Panc1 (cell line): ENCODE measurements at regions not wholly inside any gene's neighbourhood (a gene's known extent, or its start where the extent isn't known, plus 50 kb on each side); places are given as distances from the start of the nearest gene placed in this dataset.

Experiments
- ATAC-seq: fragments of 200-7000 bp; cut with Tn5 transposase; 2 replicates; pipeline ENCODE4 v1.9.1; 2020; ENCODE audit warnings: mild to moderate bottlenecking, moderate library complexity
- BruUV-seq: library from RNA; stranded (reverse); fragments of 400-500 nt; replicated peaks from 2 replicates; lab custom pipeline; 2021; lab: Mats Ljungman, UMichigan
- CTCF ChIA-PET: fragments of 300-600 bp; sonication (Branson Sonifier 250); formaldehyde crosslinking; loops from one replicate; lab custom pipeline; 2022; ENCODE audit warnings: antibody characterized with exemption; lab: Charles Lee
- POLR2A ChIA-PET: fragments of 300-600 bp; sonication (Branson Sonifier 250); formaldehyde crosslinking; loops from one replicate; lab custom pipeline; 2022; ENCODE audit warnings: antibody characterized with exemption; lab: Charles Lee
- DNase-seq: peaks from one replicate; pipeline ENCODE4 v3.0.0-alpha.2; 2010; ENCODE audit warnings: low read depth, low spot score
- H3K27ac ChIP-seq: 2 replicates; pipeline ENCODE4 v1.5.1; 2011; ENCODE audit warnings: mild to moderate bottlenecking, low read length, inconsistent platforms
- H3K27me3 ChIP-seq: fragments of 200-500 bp; sonication (Bioruptor generic); 2 replicates; pipeline ENCODE4 v1.6.0; 2014; ENCODE audit warnings: low read length, inconsistent platforms; ENCODE audit not compliant: control insufficient read depth, insufficient read depth
- H3K36me3 ChIP-seq: fragments of 200-500 bp; sonication (Bioruptor generic); 2 replicates; pipeline ENCODE4 v1.5.1; 2014; ENCODE audit warnings: inconsistent platforms, mild to moderate bottlenecking, low read length, moderate library complexity; ENCODE audit not compliant: control insufficient read depth, insufficient read depth
- H3K4me1 ChIP-seq: 2 replicates; pipeline ENCODE4 v1.5.1; 2011; ENCODE audit warnings: inconsistent platforms, mild to moderate bottlenecking, low read length, moderate library complexity; ENCODE audit not compliant: control insufficient read depth, insufficient read depth
- H3K4me3 ChIP-seq, 2 experiments: 2 replicates each; pipeline ENCODE4 v1.5.1; 2011 to 2012; ENCODE audit warnings: low read depth in 2 of 2, low read length in 2 of 2, mild to moderate bottlenecking in 2 of 2, inconsistent platforms in 1 of 2, moderate library complexity in 1 of 2
- H3K9me3 ChIP-seq: fragments of 200-500 bp; sonication (Bioruptor generic); 2 replicates; pipeline ENCODE4 v1.5.1; 2014; ENCODE audit warnings: low read depth, mild to moderate bottlenecking, inconsistent platforms, low read length, moderate library complexity; ENCODE audit not compliant: control insufficient read depth, insufficient read depth
- CTCF ChIP-seq: fragments of 450-650 bp; IDR thresholded peaks from 2 replicates; pipeline ENCODE4 v1.5.1; 2017; ENCODE audit warnings: mild to moderate bottlenecking
- POLR2AphosphoS5 ChIP-seq: IDR thresholded peaks from 2 replicates; pipeline ENCODE4 v1.6.1; 2012; ENCODE audit warnings: mild to moderate bottlenecking, low read depth, low read length, moderate library complexity
- REST ChIP-seq, 2 experiments: IDR thresholded peaks; 2 replicates each; pipeline ENCODE4 v1.6.1; 2011 to 2012; ENCODE audit warnings: low read depth in 2 of 2, control low read depth in 1 of 2, low read length in 1 of 2, mild to moderate bottlenecking in 1 of 2, moderate library complexity in 1 of 2; ENCODE audit not compliant: insufficient read depth in 1 of 2
- SIN3A ChIP-seq: IDR thresholded peaks from 2 replicates; pipeline ENCODE4 v1.6.1; 2012; ENCODE audit warnings: low read depth, mild to moderate bottlenecking, low read length, moderate library complexity, borderline replicate concordance; ENCODE audit not compliant: insufficient read depth
- TCF7L2 ChIP-seq: IDR thresholded peaks from 2 replicates; pipeline ENCODE4 v1.6.1; 2011; ENCODE audit warnings: mild to moderate bottlenecking, low read depth, low read length, inconsistent platforms
- in situ Hi-C: cut with HindIII; loops from 2 replicates; pipeline ENCODE4 v1.10.0; 2016; ENCODE audit warnings: low sequenced_read_pairs, low pct_unique_long_range_greater_than_20kb
- intact Hi-C: fragments of 100-400 bp; cut with micrococcal nuclease; formaldehyde crosslinking; loops from one replicate; pipeline ENCODE4 v1.10.0; 2022; ENCODE audit not compliant: unreplicated experiment

GRCh38 chr7:52249741-52250140 is 785.7 kb upstream of the POM121L12 start:
- no TSS peak for BruUV-seq

GRCh38 chr7:52247518-52247917 is 787.9 kb upstream of the POM121L12 start:
- ChIA-PET CTCF (no interaction called here), POLR2A (no interaction called here)
- no peaks in the 10 kb centered on the region for H3K9me3 ChIP-seq
- H3K27ac ChIP-seq = no peak overlapping the region
- no peaks in the 10 kb centered on the region for H3K27me3 ChIP-seq
- ATAC-seq (no peak), DNase-seq (no peak)
- no TSS peak for BruUV-seq
- H3K4me1 ChIP-seq = no peaks in the 10 kb centered on the region
- H3K4me3 ChIP-seq = no peak overlapping the region
- no peaks in the 10 kb centered on the region for H3K36me3 ChIP-seq
- no peak for TF ChIP-seq CTCF
- no peak for TF ChIP-seq TCF7L2
- TF ChIP-seq SIN3A = no peak
- no peak for TF ChIP-seq REST (IDR thresholded peaks at IDR 0.05; ENCODE audit: insufficient read depth in 1 of 2, low read depth in 2 of 2, low read length in 1 of 2)
- TF ChIP-seq POLR2AphosphoS5 = no peak
- in situ Hi-C loops = no loop called here
- intact Hi-C loops = no loop called here

More at GRCh38 chr7:52249741-52250140, 785.7 kb upstream of the POM121L12 start:
- Histone ChIP-seq H3K9me3 (no peaks in the 10 kb centered on the region), H3K4me1 (no peaks in the 10 kb centered on the region), H3K27me3 (no peaks in the 10 kb centered on the region), H3K4me3 (no peak overlapping the region), H3K27ac (no peak overlapping the region), H3K36me3 (no peaks in the 10 kb centered on the region)
- ChIA-PET POLR2A (no interaction called here), CTCF (no interaction called here)
- ATAC-seq (no peak), DNase-seq (no peak)
- intact Hi-C loops = no loop called here
- in situ Hi-C loops = no loop called here
- TF ChIP-seq TCF7L2 = no peak
- TF ChIP-seq REST (IDR thresholded peaks at IDR 0.05; ENCODE audit: insufficient read depth in 1 of 2, low read depth in 2 of 2, low read length in 1 of 2) = no peak
